Activated CD8-positive, alpha-beta memory T cell treated with anti-CD3 and anti-CD28 coated beads, Interleukin-2, amount 50 U/mL, for 1 hour (primary cell): ENCODE measurements at regions not wholly inside any gene's neighbourhood (a gene's known extent, or its start where the extent isn't known, plus 50 kb on each side); places are given as distances from the start of the nearest gene placed in this dataset.
"Not testable (repeated sequence)": the region's sequence is repeated elsewhere in the genome, so short reads cannot be mapped to it uniquely, and the experiment has no call there.

Source experiments
- DNase-seq: peaks from one replicate; pipeline ENCODE4 v3.0.0-alpha.2; 2020; ENCODE audit errors: extremely low read depth

- DNase-seq, result no peak
These were observed 136.4 kb upstream of the ODAD2 start for GRCh38 chr10:28135258-28135657.

GRCh38 chr10:28130267-28130666, 131.4 kb upstream of the ODAD2 start:
- DNase-seq, result no peak

- DNase-seq, result no peak
These were observed 129.0 kb upstream of the ODAD2 start for GRCh38 chr10:28127881-28128280.

- no peak for DNase-seq
These were observed 126.8 kb upstream of the ODAD2 start for GRCh38 chr10:28125701-28126100.

- DNase-seq, result no peak
These were observed 121.9 kb upstream of the ODAD2 start for GRCh38 chr10:28120795-28121194.

GRCh38 chr10:28120043-28120749, 121.3 kb upstream of the ODAD2 start:
- no peak for DNase-seq

- no peak for DNase-seq
These were observed 120.2 kb upstream of the ODAD2 start for GRCh38 chr10:28118985-28119628.

- DNase-seq, result no peak
These were observed 114.3 kb upstream of the ODAD2 start for GRCh38 chr10:28113202-28113601.

- DNase-seq, result no peak
These were observed 112.8 kb upstream of the ODAD2 start for GRCh38 chr10:28111712-28112111.

GRCh38 chr10:28105561-28105960, 106.7 kb upstream of the ODAD2 start:
- DNase-seq, result no peak

- DNase-seq, result no peak
These were observed 98.8 kb upstream of the ODAD2 start for GRCh38 chr10:28097633-28098032.

- DNase-seq, result no peak
These were observed 97.0 kb upstream of the ODAD2 start for GRCh38 chr10:28095791-28096378.

- DNase-seq, result no peak
These were observed 95.2 kb upstream of the ODAD2 start for GRCh38 chr10:28094121-28094520.

- no peak for DNase-seq
These were observed 93.0 kb upstream of the ODAD2 start for GRCh38 chr10:28091913-28092312.

GRCh38 chr10:28090506-28090905, 91.6 kb upstream of the ODAD2 start:
- DNase-seq, result no peak

GRCh38 chr10:28089467-28089866, 90.6 kb upstream of the ODAD2 start:
- no peak for DNase-seq

GRCh38 chr10:28087661-28088351, 88.9 kb upstream of the ODAD2 start:
- no peak for DNase-seq

GRCh38 chr10:28085760-28086159, 86.9 kb upstream of the ODAD2 start:
- not testable (repeated sequence) for DNase-seq

GRCh38 chr10:28082885-28083284, 84.0 kb upstream of the ODAD2 start:
- no peak for DNase-seq

- DNase-seq, result no peak
These were observed 83.4 kb upstream of the ODAD2 start for GRCh38 chr10:28082316-28082715.

- no peak for DNase-seq
These were observed 79.0 kb upstream of the ODAD2 start for GRCh38 chr10:28077889-28078288.

GRCh38 chr10:28075424-28075823, 76.5 kb upstream of the ODAD2 start:
- no peak for DNase-seq

- no peak for DNase-seq
These were observed 73.7 kb upstream of the ODAD2 start for GRCh38 chr10:28072573-28072972.
